ENCODE measurements at regions not wholly inside any gene's neighbourhood (a gene's known extent, or its start where the extent isn't known, plus 50 kb on each side); places are given as distances from the start of the nearest gene placed in this dataset.

- DNase-seq (ENCODE audit: low read depth) = no peak
These were observed 81.4 kb downstream of the CMPK2 start for GRCh38 chr2:6784291-6784690.

- DNase-seq (ENCODE audit: low read depth) = no peak
These were observed 80.2 kb downstream of the CMPK2 start for GRCh38 chr2:6785493-6785892.

- no peak for DNase-seq (ENCODE audit: low read depth)
These were observed 78.3 kb downstream of the CMPK2 start for GRCh38 chr2:6787376-6787775.

GRCh38 chr2:6788614-6789013 lies 77.1 kb downstream of the CMPK2 start:
- no peak for DNase-seq (ENCODE audit: low read depth)

- no peak for DNase-seq (ENCODE audit: low read depth)
These were observed 76.1 kb downstream of the CMPK2 start for GRCh38 chr2:6789559-6790138.

- no peak for DNase-seq (ENCODE audit: low read depth)
These were observed 74.0 kb downstream of the CMPK2 start for GRCh38 chr2:6791682-6792081.

GRCh38 chr2:6792883-6793282 lies 72.8 kb downstream of the CMPK2 start:
- DNase-seq (ENCODE audit: low read depth) = no peak

GRCh38 chr2:6793371-6793770 lies 72.3 kb downstream of the CMPK2 start:
- DNase-seq (ENCODE audit: low read depth) = no peak

- DNase-seq (ENCODE audit: low read depth) = no peak
These were observed 71.8 kb downstream of the CMPK2 start for GRCh38 chr2:6793913-6794312.

GRCh38 chr2:6794448-6794847 lies 71.3 kb downstream of the CMPK2 start:
- DNase-seq (ENCODE audit: low read depth) = no peak
